ENCODE measurements at regions not wholly inside any gene's neighbourhood (a gene's known extent, or its start where the extent isn't known, plus 50 kb on each side); places are given as distances from the start of the nearest gene placed in this dataset.

DNA sequence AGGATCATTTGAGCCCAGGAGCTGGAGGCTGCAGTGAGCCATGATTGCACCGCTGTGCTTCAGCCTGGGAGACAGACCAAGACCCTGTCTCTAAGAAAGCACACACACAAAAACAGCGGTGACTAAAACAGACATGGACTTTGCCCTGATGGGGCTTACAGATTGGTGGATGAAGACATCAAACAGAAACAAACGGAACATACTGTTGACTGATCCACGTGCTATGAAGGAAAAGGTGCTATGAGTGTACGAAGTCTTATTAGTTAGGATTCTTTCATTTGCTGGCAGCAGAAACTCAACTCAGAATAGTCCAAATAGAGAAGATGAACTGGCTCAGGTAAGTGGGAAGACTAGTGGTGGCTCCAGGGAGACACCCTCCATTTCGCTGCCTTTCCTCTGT lies 309.8 kb upstream of the N4BP1 start:
- no peak for TF ChIP-seq FOXP2 (optimal IDR thresholded peaks at IDR 0.05; ENCODE audit: control extremely low read depth, extremely low read length, insufficient read depth)
- no peak for TF ChIP-seq POLR2AphosphoS5 (IDR thresholded peaks at IDR 0.05; ENCODE audit: borderline replicate concordance, low read depth, low read length)

DNA sequence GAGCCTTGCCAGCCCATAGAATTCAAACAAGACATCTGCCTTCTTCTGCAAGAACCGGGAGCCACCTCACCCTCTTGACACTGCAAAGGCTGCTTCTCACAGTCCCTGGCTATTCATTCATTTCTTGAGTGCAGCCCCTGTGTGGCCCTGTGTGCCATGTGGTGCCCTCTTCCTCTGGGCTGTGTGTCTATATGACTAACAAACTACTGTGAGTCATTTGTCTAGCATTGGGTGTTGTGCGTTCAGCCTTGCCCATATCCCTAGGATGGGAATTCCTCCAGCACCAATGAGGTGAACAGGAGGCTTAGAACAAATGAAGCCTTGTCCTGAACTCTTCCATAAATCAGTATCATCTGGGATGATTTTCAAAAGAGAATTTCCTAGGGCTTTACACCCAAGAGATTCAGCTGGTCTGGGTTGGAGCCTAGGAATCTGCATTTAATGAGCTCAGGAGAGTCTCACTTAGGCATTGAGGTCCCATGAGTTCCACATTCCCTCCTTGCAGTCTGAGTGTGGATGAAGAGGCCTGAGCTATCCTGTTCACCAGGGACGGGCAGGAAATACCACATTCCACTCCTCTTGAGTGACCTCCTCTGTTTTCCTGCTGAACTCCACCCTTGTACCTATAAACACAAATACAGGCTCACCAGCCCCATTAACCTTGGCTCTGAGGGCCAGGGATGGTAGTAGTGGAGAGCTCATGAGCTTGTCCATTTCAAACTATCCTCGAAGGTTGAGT lies 308.7 kb upstream of the N4BP1 start:
- H3K36me3 ChIP-seq (ENCODE audit: insufficient read depth, low read length) = no peaks in the 10 kb centered on the region
- H3K4me3 ChIP-seq = no peak overlapping the region
- H3K9ac ChIP-seq (ENCODE audit: insufficient read length) = no peak overlapping the region
- no peak overlapping the region for H3K27ac ChIP-seq
- no peak for DNase-seq (ENCODE audit: low read depth, low spot score)
- H3K9me3 ChIP-seq (ENCODE audit: low read depth, low read length) = no peaks in the 10 kb centered on the region
- TF ChIP-seq EZH2 (IDR thresholded peaks at IDR 0.05) (no peak), FOXP2 (optimal IDR thresholded peaks at IDR 0.05; ENCODE audit: control extremely low read depth, extremely low read length, insufficient read depth) (no peak), POLR2AphosphoS5 (IDR thresholded peaks at IDR 0.05; ENCODE audit: borderline replicate concordance, low read depth, low read length) (no peak)

More for the DNA sequence above, 309.8 kb upstream of the N4BP1 start:
- no peak overlapping the region for H3K27ac ChIP-seq
- no peaks in the 10 kb centered on the region for H3K36me3 ChIP-seq (ENCODE audit: insufficient read depth, low read length)
- DNase-seq (ENCODE audit: low read depth, low spot score) = no peak
- no peak overlapping the region for H3K4me3 ChIP-seq
- no peaks in the 10 kb centered on the region for H3K9me3 ChIP-seq (ENCODE audit: low read depth, low read length)
- no peak overlapping the region for H3K9ac ChIP-seq (ENCODE audit: insufficient read length)

DNA sequence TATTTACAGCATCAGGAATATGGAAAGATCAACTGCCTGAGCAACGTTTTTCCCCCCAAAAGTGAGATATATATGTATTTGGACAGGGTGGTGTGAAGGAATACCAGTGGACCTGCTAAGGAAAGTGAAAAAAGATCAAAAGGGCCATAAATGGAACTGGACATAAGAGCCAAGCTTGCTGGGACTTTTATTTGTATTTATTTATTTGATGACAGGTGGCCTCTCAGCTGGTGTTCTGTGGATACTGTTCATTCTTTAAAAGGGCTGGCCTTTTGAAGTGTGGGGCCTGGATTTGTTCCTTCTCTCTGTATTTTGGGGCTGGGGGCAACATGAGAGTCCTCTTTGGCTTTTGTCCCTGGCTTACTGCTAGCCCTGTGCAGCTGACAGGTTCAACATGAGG lies 306.6 kb upstream of the N4BP1 start:
- Histone ChIP-seq H3K4me3 (no peak overlapping the region), H3K9me3 (ENCODE audit: low read depth, low read length) (no peaks in the 10 kb centered on the region), H3K36me3 (ENCODE audit: insufficient read depth, low read length) (no peaks in the 10 kb centered on the region), H3K27ac (no peak overlapping the region), H3K9ac (ENCODE audit: insufficient read length) (no peak overlapping the region)
- TF ChIP-seq FOXP2 (optimal IDR thresholded peaks at IDR 0.05; ENCODE audit: control extremely low read depth, extremely low read length, insufficient read depth) (no peak), POLR2AphosphoS5 (IDR thresholded peaks at IDR 0.05; ENCODE audit: borderline replicate concordance, low read depth, low read length) (no peak), EZH2 (IDR thresholded peaks at IDR 0.05) (no peak)
- no peak for DNase-seq (ENCODE audit: low read depth, low spot score)

DNA sequence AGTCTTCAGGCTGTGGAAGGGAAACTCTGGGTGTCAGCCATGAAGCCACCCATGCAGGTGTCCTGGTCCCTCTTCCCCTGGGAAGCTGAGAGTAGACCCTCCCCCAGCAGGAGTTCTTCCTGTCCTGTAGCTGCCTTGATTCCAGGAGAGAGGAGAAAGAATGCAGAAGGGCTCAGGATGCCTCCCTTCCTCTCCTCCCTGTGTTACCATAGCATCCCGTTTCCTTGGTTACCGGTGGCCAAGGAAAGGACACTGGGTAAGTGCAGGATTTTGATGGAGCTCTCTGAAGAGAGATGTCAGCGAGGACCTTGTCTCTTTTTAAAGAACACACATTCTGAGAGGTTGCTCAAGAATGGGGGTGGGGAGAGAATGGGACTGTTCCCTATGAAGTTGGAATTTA lies 304.1 kb upstream of the N4BP1 start:
- Histone ChIP-seq H3K4me3 (no peak overlapping the region), H3K9me3 (ENCODE audit: low read depth, low read length) (no peaks in the 10 kb centered on the region), H3K27ac (no peak overlapping the region), H3K36me3 (ENCODE audit: insufficient read depth, low read length) (no peaks in the 10 kb centered on the region), H3K9ac (ENCODE audit: insufficient read length) (no peak overlapping the region)
- TF ChIP-seq POLR2AphosphoS5 (IDR thresholded peaks at IDR 0.05; ENCODE audit: borderline replicate concordance, low read depth, low read length) (no peak), EZH2 (IDR thresholded peaks at IDR 0.05) (no peak), FOXP2 (optimal IDR thresholded peaks at IDR 0.05; ENCODE audit: control extremely low read depth, extremely low read length, insufficient read depth) (no peak)
- DNase-seq (ENCODE audit: low read depth, low spot score) = no peak

DNA sequence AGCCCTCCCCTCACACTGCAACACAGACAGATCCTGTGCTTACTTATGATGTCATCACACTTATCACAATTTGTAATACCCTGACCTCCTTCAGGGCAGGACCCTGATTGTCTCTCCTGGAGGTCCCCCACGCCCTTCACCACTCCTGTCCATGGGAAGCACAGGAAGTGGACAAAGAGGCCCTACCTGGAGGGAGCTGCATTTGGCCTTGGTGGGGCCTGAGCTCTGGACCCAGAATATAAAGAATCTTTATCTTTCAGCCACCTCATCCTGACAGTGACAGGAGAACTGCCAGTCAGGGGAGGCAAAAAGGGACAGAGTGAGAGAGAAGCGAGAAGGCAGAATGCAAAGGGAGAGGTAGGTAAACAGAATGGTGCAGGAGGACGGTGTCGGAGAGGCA lies 303.4 kb upstream of the N4BP1 start:
- Histone ChIP-seq H3K4me3 (no peak overlapping the region), H3K9ac (ENCODE audit: insufficient read length) (no peak overlapping the region), H3K27ac (no peak overlapping the region), H3K9me3 (ENCODE audit: low read depth, low read length) (no peaks in the 10 kb centered on the region), H3K36me3 (ENCODE audit: insufficient read depth, low read length) (no peaks in the 10 kb centered on the region)
- DNase-seq (ENCODE audit: low read depth, low spot score) = no peak
- TF ChIP-seq FOXP2 (optimal IDR thresholded peaks at IDR 0.05; ENCODE audit: control extremely low read depth, extremely low read length, insufficient read depth) (no peak), POLR2AphosphoS5 (IDR thresholded peaks at IDR 0.05; ENCODE audit: borderline replicate concordance, low read depth, low read length) (no peak), EZH2 (IDR thresholded peaks at IDR 0.05) (no peak)

DNA sequence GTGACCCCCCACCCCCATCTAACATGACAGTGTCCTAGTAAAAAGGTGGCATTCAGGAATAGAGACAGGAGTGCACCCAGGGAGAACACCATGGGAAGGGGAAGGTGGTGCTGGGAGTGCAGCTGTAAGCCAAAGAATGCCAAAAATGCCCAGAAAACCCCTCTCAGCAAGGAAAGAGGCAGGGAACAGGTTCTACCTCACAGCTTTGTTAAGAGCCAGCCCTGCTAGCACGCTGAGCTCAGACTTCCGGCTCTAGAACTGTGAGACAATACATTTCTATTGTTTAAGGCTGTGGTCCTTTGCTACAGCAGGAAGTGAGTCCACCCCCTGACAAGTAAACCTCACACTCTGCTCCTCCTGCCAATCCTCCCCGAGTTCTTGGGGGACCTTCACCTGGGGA lies 302.4 kb upstream of the N4BP1 start:
- no peak overlapping the region for H3K9ac ChIP-seq (ENCODE audit: insufficient read length)
- H3K4me3 ChIP-seq = no peak overlapping the region
- H3K9me3 ChIP-seq (ENCODE audit: low read depth, low read length) = no peaks in the 10 kb centered on the region
- H3K36me3 ChIP-seq (ENCODE audit: insufficient read depth, low read length) = no peaks in the 10 kb centered on the region
- no peak overlapping the region for H3K27ac ChIP-seq
- TF ChIP-seq FOXP2 (optimal IDR thresholded peaks at IDR 0.05; ENCODE audit: control extremely low read depth, extremely low read length, insufficient read depth) (no peak), POLR2AphosphoS5 (IDR thresholded peaks at IDR 0.05; ENCODE audit: borderline replicate concordance, low read depth, low read length) (no peak), EZH2 (IDR thresholded peaks at IDR 0.05) (no peak)
- no peak for DNase-seq (ENCODE audit: low read depth, low spot score)

DNA sequence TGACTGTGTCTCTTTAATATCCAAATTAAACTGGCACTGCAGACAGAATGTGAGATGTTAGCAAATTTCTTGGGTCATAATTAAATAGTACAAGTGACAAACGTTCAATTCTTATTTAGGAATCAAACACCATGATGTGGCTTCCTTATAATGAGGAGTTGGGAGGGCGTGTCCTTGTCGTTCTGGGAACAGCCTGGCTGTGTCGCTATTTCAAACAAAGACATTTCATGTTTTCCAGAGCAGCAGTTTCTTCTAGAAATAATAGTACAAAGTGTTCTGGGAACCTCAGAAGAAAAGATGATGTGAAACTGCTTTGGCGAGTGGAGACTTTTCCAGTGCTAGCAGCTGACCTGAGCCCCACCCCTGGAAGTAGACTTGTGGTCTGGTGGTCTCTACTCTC lies 301.7 kb upstream of the N4BP1 start:
- no peak overlapping the region for H3K27ac ChIP-seq
- H3K9ac ChIP-seq (ENCODE audit: insufficient read length) = no peak overlapping the region
- H3K9me3 ChIP-seq (ENCODE audit: low read depth, low read length) = no peaks in the 10 kb centered on the region
- no peak overlapping the region for H3K4me3 ChIP-seq
- no peaks in the 10 kb centered on the region for H3K36me3 ChIP-seq (ENCODE audit: insufficient read depth, low read length)
- no peak for DNase-seq (ENCODE audit: low read depth, low spot score)
- TF ChIP-seq EZH2 (IDR thresholded peaks at IDR 0.05) = no peak

DNA sequence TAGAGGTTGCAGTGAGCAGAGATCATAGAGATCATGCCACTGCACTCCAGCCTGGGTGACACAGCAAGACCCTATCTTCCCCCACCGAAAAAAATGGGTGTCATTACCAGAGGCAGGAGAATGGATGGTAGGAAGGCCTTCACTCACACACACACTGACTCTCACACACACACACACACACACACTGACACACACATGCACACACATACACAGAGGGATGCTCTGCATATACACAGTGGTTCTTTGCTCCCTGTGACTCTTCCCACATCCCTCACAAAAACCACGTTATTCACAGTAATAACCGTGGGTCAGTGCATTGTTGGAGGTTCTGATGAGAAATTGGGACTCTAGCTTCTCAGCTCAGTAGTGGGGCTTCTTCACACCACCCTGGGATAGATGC lies 300.2 kb upstream of the N4BP1 start:
- H3K36me3 ChIP-seq (ENCODE audit: insufficient read depth, low read length) = no peaks in the 10 kb centered on the region
- no peak for DNase-seq (ENCODE audit: low read depth, low spot score)

DNA sequence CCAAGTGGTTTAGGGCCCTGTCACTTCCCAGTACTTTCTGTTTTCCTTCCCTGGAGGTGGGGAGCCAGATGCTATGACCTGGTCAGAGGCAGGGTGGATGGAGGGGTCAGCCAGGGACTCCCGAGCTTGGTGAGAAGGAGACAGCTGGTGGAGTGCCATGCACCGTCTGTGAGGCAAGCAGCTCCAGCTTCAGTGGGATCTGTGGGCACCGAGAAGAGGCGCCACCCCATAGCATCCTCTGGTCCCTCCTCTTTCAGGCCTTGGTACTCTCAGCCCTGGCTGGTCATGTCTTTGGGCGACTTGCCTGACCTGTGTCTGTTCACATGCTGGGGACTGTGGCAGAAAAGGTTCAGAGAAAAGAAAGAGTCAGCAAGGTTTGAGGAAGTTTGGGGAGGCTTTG lies 299.3 kb upstream of the N4BP1 start:
- no peaks in the 10 kb centered on the region for H3K36me3 ChIP-seq (ENCODE audit: insufficient read depth, low read length)
- H3K9ac ChIP-seq (ENCODE audit: insufficient read length) = no peak overlapping the region
- no peak overlapping the region for H3K27ac ChIP-seq
- DNase-seq (ENCODE audit: low read depth, low spot score) = no peak
- H3K4me3 ChIP-seq = no peak overlapping the region
- TF ChIP-seq POLR2AphosphoS5 (IDR thresholded peaks at IDR 0.05; ENCODE audit: borderline replicate concordance, low read depth, low read length) (no peak), FOXP2 (optimal IDR thresholded peaks at IDR 0.05; ENCODE audit: control extremely low read depth, extremely low read length, insufficient read depth) (no peak), EZH2 (IDR thresholded peaks at IDR 0.05) (no peak)
- H3K9me3 ChIP-seq (ENCODE audit: low read depth, low read length) = no peaks in the 10 kb centered on the region

More for the DNA sequence above, 300.2 kb upstream of the N4BP1 start:
- H3K4me3 ChIP-seq = no peak overlapping the region
- no peaks in the 10 kb centered on the region for H3K9me3 ChIP-seq (ENCODE audit: low read depth, low read length)
- TF ChIP-seq FOXP2 (optimal IDR thresholded peaks at IDR 0.05; ENCODE audit: control extremely low read depth, extremely low read length, insufficient read depth) (no peak), POLR2AphosphoS5 (IDR thresholded peaks at IDR 0.05; ENCODE audit: borderline replicate concordance, low read depth, low read length) (no peak), EZH2 (IDR thresholded peaks at IDR 0.05) (no peak)
- H3K9ac ChIP-seq (ENCODE audit: insufficient read length) = no peak overlapping the region
- H3K27ac ChIP-seq = no peak overlapping the region
